ENCODE measurements at regions not wholly inside any gene's neighbourhood (a gene's known extent, or its start where the extent isn't known, plus 50 kb on each side); places are given as distances from the start of the nearest gene placed in this dataset.

DNA sequence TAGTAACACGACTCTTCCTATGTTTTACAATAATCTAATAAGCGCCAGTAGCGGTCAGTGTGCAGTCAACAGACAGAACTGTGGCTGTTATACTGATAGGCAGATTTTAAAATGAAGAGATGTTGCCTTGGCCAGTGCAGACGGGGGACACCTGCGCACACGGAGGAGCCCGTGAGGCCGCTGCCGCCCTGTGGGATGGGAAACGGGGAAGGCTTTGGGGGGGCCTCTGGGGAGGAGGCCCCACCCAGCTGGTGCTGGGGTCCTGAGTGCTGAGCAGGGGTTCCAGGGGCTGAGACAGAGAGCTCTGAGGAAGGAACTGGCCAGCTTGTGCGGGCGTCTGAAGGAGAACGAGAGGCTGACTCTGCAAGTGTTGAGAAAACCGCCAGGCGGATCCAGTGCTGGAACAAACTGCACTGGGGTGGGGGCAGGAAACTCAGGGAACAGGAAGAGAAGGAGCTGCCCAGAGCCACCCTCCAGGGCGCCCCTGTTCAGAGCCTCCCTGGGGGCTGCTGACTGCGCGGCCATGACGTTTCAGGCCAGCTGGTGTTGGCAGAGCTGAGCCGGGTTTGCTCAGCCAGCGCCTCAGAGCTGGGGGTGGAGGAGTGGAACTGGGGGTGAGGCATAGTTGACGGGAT lies 426.4 kb downstream of the TCERG1L start:
- TF ChIP-seq, protein P1, sequence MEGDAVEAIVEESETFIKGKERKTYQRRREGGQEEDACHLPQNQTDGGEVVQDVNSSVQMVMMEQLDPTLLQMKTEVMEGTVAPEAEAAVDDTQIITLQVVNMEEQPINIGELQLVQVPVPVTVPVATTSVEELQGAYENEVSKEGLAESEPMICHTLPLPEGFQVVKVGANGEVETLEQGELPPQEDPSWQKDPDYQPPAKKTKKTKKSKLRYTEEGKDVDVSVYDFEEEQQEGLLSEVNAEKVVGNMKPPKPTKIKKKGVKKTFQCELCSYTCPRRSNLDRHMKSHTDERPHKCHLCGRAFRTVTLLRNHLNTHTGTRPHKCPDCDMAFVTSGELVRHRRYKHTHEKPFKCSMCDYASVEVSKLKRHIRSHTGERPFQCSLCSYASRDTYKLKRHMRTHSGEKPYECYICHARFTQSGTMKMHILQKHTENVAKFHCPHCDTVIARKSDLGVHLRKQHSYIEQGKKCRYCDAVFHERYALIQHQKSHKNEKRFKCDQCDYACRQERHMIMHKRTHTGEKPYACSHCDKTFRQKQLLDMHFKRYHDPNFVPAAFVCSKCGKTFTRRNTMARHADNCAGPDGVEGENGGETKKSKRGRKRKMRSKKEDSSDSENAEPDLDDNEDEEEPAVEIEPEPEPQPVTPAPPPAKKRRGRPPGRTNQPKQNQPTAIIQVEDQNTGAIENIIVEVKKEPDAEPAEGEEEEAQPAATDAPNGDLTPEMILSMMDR (IDR thresholded peaks at IDR 0.05) = no peak
- TF ChIP-seq EP300 (IDR thresholded peaks at IDR 0.05) = no peak
- TF ChIP-seq POLR2A (IDR thresholded peaks at IDR 0.05) = no peak
